ENCODE measurements at regions not wholly inside any gene's neighbourhood (a gene's known extent, or its start where the extent isn't known, plus 50 kb on each side); places are given as distances from the start of the nearest gene placed in this dataset. TPM values are rescaled to one million over a fixed set of nuclear protein-coding genes. Genes with fewer than 3 reads are reported as not detected.

Small RNAs in the stretch of these regions (microRNA-seq; reads per million reads assigned to microRNA genes)
- not detected for gene MIR1299 (ENCODE audit: borderline microRNAs expressed, borderline number of aligned reads, borderline replicate concordance)

All from CD4-positive, alpha-beta memory T cell (primary cell).